GM23338 (cell line): ENCODE measurements at regions not wholly inside any gene's neighbourhood (a gene's known extent, or its start where the extent isn't known, plus 50 kb on each side); places are given as distances from the start of the nearest gene placed in this dataset.

Experiments
- CREB1 ChIP-seq: fragments of 250-450 bp; sonication (Bioruptor Pico); IDR thresholded peaks from 2 replicates; pipeline ENCODE4 v1.5.0; 2020; ENCODE audit warnings: low read depth, mild to moderate bottlenecking, moderate library complexity
- EZH2 ChIP-seq: fragments of 200-600 bp; sonication (generic); IDR thresholded peaks from one replicate; pipeline ENCODE4 v1.8.0; 2017; ENCODE audit warnings: antibody characterized with exemption, mild to moderate bottlenecking, low read depth; ENCODE audit not compliant: unreplicated experiment
- EZH2phosphoT487 ChIP-seq: fragments of 200-600 bp; sonication (generic); IDR thresholded peaks from one replicate; pipeline ENCODE4 v1.8.1; 2018; ENCODE audit warnings: antibody characterized with exemption; ENCODE audit not compliant: unreplicated experiment
- JUNB ChIP-seq: IDR thresholded peaks from one replicate; pipeline ENCODE4 v1.6.1; 2016; ENCODE audit warnings: antibody characterized with exemption; ENCODE audit not compliant: unreplicated experiment
- NANOG ChIP-seq: IDR thresholded peaks from 2 replicates; pipeline ENCODE4 v1.6.1; 2016; ENCODE audit warnings: antibody characterized with exemption, borderline replicate concordance
- POLR2AphosphoS5 ChIP-seq: IDR thresholded peaks from 2 replicates; pipeline ENCODE4 v1.6.1; 2016; ENCODE audit warnings: antibody characterized with exemption, low read depth
- STAT1 ChIP-seq: IDR thresholded peaks from one replicate; pipeline ENCODE4 v1.6.1; 2016; ENCODE audit warnings: antibody characterized with exemption; ENCODE audit not compliant: unreplicated experiment
- TF ChIP-seq, protein P1 (sequence below), 2 experiments: fragments of 200-600 bp in 1 of 2; sonication (generic) in 1 of 2; conservative IDR thresholded peaks; 2 replicates each; pipeline versions ENCODE4 v1.5.1 to v1.6.1; 2016 to 2017; ENCODE audit warnings: antibody characterized with exemption in 2 of 2, low read depth in 2 of 2, mild to moderate bottlenecking in 2 of 2, moderate library complexity in 1 of 2
- TF ChIP-seq, protein P2 (sequence below): fragments of 250-450 bp; sonication (Bioruptor Pico); IDR thresholded peaks from 2 replicates; pipeline ENCODE4 v1.5.0; 2020; ENCODE audit warnings: mild to moderate bottlenecking, moderate library complexity
- TF ChIP-seq, protein P3 (sequence below): IDR thresholded peaks from one replicate; pipeline ENCODE4 v1.6.1; 2018; ENCODE audit warnings: antibody characterized with exemption; ENCODE audit not compliant: unreplicated experiment
- TF ChIP-seq, protein P4 (sequence below): IDR thresholded peaks from 2 replicates; pipeline ENCODE4 v1.6.1; 2016; ENCODE audit warnings: antibody characterized with exemption

DNA sequence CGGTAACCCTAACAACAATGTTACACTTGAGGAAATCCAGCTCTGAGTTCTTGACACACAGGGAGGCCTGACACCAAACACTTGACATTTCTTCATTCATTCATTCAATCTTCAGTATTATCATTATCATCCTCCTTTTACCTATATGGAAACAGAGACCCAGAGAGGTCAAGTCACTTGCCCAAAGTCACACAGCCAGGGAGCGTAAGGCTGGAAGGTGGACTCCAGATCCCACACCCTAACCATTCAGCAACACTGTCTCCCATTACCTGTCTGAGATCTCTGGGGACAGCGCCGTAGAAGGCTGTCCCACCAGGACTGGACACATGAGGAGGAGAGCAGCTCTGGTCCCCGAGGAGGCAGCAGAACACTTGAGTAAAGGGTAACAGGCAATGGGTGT lies 101.4 kb downstream of the SYF2 start:
- TF ChIP-seq, protein P1, sequence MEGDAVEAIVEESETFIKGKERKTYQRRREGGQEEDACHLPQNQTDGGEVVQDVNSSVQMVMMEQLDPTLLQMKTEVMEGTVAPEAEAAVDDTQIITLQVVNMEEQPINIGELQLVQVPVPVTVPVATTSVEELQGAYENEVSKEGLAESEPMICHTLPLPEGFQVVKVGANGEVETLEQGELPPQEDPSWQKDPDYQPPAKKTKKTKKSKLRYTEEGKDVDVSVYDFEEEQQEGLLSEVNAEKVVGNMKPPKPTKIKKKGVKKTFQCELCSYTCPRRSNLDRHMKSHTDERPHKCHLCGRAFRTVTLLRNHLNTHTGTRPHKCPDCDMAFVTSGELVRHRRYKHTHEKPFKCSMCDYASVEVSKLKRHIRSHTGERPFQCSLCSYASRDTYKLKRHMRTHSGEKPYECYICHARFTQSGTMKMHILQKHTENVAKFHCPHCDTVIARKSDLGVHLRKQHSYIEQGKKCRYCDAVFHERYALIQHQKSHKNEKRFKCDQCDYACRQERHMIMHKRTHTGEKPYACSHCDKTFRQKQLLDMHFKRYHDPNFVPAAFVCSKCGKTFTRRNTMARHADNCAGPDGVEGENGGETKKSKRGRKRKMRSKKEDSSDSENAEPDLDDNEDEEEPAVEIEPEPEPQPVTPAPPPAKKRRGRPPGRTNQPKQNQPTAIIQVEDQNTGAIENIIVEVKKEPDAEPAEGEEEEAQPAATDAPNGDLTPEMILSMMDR (conservative IDR thresholded peaks at IDR 0.05; ENCODE audit: low read depth in 2 of 2), result no peak
- TF ChIP-seq STAT1 (no peak), EZH2 (no peak), POLR2AphosphoS5 (no peak), CREB1 (CRISPR knock-in tag) (no peak), EZH2phosphoT487 (no peak), JUNB (no peak), NANOG (no peak)
- TF ChIP-seq, protein P2, sequence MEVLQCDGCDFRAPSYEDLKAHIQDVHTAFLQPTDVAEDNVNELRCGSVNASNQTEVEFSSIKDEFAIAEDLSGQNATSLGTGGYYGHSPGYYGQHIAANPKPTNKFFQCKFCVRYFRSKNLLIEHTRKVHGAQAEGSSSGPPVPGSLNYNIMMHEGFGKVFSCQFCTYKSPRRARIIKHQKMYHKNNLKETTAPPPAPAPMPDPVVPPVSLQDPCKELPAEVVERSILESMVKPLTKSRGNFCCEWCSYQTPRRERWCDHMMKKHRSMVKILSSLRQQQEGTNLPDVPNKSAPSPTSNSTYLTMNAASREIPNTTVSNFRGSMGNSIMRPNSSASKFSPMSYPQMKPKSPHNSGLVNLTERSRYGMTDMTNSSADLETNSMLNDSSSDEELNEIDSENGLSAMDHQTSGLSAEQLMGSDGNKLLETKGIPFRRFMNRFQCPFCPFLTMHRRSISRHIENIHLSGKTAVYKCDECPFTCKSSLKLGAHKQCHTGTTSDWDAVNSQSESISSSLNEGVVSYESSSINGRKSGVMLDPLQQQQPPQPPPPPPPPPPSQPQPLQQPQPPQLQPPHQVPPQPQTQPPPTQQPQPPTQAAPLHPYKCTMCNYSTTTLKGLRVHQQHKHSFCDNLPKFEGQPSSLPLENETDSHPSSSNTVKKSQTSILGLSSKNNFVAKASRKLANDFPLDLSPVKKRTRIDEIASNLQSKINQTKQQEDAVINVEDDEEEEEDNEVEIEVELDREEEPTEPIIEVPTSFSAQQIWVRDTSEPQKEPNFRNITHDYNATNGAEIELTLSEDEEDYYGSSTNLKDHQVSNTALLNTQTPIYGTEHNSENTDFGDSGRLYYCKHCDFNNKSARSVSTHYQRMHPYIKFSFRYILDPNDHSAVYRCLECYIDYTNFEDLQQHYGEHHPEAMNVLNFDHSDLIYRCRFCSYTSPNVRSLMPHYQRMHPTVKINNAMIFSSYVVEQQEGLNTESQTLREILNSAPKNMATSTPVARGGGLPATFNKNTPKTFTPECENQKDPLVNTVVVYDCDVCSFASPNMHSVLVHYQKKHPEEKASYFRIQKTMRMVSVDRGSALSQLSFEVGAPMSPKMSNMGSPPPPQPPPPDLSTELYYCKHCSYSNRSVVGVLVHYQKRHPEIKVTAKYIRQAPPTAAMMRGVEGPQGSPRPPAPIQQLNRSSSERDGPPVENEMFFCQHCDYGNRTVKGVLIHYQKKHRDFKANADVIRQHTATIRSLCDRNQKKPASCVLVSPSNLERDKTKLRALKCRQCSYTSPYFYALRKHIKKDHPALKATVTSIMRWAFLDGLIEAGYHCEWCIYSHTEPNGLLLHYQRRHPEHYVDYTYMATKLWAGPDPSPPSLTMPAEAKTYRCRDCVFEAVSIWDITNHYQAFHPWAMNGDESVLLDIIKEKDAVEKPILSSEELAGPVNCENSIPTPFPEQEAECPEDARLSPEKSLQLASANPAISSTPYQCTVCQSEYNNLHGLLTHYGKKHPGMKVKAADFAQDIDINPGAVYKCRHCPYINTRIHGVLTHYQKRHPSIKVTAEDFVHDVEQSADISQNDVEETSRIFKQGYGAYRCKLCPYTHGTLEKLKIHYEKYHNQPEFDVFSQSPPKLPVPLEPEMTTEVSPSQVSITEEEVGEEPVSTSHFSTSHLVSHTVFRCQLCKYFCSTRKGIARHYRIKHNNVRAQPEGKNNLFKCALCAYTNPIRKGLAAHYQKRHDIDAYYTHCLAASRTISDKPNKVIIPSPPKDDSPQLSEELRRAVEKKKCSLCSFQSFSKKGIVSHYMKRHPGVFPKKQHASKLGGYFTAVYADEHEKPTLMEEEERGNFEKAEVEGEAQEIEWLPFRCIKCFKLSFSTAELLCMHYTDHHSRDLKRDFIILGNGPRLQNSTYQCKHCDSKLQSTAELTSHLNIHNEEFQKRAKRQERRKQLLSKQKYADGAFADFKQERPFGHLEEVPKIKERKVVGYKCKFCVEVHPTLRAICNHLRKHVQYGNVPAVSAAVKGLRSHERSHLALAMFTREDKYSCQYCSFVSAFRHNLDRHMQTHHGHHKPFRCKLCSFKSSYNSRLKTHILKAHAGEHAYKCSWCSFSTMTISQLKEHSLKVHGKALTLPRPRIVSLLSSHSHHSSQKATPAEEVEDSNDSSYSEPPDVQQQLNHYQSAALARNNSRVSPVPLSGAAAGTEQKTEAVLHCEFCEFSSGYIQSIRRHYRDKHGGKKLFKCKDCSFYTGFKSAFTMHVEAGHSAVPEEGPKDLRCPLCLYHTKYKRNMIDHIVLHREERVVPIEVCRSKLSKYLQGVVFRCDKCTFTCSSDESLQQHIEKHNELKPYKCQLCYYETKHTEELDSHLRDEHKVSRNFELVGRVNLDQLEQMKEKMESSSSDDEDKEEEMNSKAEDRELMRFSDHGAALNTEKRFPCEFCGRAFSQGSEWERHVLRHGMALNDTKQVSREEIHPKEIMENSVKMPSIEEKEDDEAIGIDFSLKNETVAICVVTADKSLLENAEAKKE (CRISPR knock-in tag), result no peak
- TF ChIP-seq, protein P3, sequence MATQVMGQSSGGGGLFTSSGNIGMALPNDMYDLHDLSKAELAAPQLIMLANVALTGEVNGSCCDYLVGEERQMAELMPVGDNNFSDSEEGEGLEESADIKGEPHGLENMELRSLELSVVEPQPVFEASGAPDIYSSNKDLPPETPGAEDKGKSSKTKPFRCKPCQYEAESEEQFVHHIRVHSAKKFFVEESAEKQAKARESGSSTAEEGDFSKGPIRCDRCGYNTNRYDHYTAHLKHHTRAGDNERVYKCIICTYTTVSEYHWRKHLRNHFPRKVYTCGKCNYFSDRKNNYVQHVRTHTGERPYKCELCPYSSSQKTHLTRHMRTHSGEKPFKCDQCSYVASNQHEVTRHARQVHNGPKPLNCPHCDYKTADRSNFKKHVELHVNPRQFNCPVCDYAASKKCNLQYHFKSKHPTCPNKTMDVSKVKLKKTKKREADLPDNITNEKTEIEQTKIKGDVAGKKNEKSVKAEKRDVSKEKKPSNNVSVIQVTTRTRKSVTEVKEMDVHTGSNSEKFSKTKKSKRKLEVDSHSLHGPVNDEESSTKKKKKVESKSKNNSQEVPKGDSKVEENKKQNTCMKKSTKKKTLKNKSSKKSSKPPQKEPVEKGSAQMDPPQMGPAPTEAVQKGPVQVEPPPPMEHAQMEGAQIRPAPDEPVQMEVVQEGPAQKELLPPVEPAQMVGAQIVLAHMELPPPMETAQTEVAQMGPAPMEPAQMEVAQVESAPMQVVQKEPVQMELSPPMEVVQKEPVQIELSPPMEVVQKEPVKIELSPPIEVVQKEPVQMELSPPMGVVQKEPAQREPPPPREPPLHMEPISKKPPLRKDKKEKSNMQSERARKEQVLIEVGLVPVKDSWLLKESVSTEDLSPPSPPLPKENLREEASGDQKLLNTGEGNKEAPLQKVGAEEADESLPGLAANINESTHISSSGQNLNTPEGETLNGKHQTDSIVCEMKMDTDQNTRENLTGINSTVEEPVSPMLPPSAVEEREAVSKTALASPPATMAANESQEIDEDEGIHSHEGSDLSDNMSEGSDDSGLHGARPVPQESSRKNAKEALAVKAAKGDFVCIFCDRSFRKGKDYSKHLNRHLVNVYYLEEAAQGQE, result no peak
- TF ChIP-seq, protein P4, sequence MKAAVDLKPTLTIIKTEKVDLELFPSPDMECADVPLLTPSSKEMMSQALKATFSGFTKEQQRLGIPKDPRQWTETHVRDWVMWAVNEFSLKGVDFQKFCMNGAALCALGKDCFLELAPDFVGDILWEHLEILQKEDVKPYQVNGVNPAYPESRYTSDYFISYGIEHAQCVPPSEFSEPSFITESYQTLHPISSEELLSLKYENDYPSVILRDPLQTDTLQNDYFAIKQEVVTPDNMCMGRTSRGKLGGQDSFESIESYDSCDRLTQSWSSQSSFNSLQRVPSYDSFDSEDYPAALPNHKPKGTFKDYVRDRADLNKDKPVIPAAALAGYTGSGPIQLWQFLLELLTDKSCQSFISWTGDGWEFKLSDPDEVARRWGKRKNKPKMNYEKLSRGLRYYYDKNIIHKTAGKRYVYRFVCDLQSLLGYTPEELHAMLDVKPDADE, result no peak
